NCI-H2107 treated with DMSO at 0.1 percent for 48 hours (cell line): ENCODE measurements at regions not wholly inside any gene's neighbourhood (a gene's known extent, or its start where the extent isn't known, plus 50 kb on each side); places are given as distances from the start of the nearest gene placed in this dataset.
"Not testable (repeated sequence)": the region's sequence is repeated elsewhere in the genome, so short reads cannot be mapped to it uniquely, and the experiment has no call there.

Experiments used
- DNase-seq: peaks from one replicate; lab custom pipeline; 2025; ENCODE audit not compliant: unreplicated experiment; lab: John Stamatoyannopoulos, UW

DNA sequence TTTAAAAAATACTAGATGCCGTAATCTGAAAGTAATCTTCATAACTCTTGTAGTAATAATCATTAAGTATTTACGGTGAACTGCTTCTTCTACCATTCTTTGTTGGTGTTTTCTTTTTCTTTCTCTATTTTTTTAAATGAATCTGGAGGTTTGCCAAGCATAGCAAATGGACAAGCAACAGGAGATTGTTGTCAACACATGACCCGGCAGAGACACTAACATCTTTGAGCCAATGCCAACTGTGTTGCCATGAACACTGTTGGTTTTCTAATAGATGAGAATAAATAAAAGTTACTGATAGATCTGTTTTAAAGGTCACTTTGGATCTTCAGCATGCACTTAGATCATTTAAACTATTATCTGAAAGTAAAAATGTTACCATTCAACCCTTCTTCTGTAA, 523.6 kb upstream of the EYS start:
- no peak for DNase-seq

DNA sequence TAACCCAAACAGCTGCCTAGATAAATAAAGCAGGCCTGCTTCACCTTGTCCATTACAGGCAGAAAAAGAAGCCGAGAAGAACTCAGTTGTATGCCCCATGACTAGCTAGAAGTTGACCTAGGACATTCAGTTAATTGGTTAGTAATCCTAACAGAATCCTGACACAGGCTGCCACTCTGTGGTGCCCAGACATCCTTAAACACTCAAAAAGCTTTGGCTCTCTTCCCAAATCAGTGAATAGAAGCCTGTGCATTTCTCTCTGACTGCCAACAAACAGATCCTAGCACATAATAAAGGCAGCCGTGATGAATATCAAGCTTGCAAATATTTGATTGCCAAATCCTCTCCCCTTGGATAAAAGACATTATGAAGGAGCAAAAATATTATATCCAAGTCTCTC, 519.1 kb upstream of the EYS start:
- no peak for DNase-seq

DNA sequence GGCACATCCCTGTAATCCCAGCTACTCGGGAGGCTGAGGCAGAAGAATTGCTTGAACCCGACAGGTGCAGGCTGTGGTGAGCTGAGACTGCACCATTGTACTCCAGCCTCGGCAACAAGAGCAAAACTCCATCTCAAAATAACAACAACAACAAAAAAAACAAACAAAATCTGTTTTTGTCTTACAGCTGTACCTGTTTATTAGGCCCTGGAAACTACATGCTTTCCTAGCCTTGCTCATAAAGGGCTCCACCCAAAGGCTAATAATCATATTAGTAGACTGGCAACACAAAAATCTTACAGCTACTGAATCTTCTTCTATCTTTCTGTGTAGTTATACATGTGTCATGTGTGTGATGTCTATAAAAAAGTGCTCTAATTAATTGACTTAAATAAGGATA, 503.9 kb upstream of the EYS start:
- DNase-seq, result no peak

DNA sequence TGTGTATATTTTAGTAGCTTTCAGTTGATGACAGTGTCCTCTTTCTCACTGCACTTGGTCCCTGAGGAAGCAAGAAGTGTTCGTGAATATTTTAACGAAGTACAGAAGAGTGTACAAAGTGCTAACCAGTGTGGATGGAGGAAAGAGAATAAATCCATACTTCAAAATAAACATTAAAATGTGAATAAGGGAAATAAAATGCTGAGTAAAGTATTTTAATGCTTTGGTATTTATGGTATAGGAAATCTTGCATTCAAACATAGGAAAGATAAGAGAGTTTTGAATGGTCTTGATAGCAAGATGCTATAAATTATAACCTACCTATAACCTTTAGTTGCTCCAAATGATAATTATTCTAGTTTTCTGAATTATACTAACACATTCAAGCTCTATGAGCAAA, 493.4 kb upstream of the EYS start:
- no peak for DNase-seq

DNA sequence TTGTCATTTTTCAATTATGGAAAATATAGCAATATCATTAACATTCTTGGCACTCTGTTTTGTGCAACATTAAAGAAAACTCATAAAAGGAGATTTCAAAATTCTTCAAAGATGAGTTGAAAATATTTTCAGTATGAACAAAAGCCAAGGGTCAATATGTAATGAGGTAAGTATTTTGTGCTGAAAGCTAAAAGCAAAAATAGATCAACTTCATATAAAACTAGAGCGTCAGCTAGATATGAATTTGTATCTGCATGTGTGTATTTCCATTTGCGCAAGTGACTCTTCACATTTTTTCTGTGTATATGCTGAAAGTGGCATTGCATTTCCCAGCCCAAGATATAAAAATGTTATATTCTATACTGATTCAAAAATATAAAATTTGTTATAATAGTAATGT, 492.1 kb upstream of the EYS start:
- DNase-seq, result no peak

DNA sequence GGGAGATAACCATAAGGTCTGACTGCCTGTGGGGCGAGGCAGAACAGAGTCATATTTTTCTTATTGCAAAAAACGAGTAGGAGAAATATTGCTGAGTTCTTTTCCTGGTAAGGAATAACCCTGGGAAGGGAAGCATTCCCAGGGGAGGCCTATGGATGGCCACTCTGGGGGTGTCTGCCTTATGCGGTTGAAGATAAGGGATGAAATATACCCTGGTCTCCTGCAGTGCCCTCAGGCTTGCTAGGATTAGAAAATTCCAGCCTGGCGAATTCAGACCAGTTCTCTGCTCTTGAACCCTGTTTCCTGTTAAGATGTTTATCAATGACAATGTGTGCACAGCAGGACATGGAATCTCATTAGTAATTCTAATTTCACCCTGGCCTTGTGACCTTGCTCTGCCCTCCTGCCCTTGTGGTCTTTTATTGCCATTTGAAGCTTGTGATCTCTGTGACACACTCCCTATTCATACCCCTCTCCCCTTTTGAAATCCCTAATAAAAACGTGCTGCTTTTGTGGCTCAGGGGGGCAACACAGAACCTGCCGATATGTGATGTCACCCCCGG, 491.1 kb upstream of the EYS start:
- no peak for DNase-seq

DNA sequence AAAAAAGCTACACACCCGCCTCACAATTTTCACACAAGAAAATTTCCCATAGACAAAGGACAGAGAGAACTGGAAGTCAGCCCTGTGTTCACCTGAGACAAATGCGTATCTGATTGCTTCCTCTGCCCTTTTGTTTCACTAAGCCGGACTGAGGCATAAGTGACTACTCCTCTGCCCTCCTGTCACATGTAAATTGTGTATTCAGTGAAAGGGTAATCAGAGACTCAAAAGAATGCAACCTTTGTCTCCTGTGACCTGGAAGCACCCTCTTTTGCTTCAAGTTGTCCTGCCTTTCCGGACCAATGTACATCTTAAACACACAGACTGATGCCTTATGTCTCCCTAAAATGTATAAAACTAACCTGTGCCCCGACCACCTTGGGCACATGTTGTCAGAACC, 483.8 kb upstream of the EYS start:
- DNase-seq, result no peak

DNA sequence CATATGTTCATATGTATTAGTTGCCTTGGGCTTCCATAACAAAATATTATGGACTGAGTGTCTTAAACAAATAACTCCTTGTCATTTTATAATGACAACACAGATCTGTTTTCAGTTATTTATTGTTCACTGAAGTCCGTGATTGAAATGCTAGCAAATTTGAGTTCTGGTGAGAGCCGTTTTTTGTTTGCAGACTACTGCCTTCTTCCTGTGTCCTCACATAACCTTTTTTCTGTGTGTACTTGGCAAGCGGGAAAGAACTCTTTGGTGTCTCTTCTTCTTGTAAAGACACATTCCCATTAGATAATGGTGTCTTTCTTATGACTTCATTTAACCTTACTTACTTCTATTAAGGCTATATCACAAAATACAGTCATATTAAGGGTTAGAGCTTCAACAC, 482.9 kb upstream of the EYS start:
- no peak for DNase-seq

DNA sequence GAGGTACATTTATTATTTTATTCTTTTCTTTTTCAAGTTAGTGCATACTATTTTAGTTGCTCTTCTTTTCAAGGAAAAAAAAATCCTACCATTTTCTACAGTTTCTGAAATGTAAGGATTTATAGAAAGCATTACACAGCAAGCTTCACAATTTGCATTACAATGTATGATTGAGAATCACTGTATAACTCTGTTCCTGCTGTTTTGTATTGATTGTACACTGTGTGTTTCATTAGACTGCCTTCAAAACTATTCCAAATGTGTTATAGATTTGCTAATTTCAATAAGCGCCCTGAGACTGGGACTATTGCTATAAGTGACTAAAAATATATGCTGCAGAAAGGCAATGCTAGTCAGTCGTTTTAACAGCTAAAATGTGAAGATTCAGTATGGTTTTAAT, 479.7 kb upstream of the EYS start:
- no peak for DNase-seq

DNA sequence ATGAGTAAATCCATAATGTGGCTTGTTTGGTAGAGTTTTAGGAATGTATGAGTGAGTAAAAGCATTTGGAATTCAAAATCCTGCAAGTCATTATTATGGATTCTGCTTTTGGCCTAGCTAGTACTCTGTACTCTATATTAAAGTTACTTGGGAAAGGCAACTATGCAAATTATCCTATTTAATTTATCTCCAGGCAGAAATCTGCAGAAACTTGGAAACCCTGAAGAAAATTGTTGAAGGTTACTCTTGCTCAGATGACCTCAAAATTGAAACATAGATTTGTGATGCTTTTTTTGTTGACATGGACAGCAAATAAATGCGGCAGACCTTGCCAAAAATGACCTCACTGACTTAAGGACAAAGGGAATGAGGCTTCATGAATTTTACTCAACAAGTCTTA, 477.1 kb upstream of the EYS start:
- no peak for DNase-seq

DNA sequence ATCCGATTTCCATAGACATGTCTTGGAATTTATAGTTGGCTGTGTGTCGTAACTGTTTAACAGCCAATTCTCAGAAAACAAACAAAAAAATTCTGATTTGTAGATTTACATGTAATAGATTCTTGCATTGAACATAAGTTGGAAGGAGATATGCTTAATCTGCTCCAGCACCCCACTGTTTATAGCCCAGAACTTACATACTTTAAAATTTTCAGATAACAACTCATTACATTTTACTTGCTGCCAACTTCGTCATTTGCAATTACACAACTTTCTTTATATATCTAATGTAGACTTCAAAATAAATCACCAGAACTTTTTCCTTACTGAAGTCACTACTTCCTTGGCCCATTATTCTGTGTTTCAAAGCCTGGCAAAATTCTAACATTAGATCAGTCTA, 472.3 kb upstream of the EYS start:
- no peak for DNase-seq

DNA sequence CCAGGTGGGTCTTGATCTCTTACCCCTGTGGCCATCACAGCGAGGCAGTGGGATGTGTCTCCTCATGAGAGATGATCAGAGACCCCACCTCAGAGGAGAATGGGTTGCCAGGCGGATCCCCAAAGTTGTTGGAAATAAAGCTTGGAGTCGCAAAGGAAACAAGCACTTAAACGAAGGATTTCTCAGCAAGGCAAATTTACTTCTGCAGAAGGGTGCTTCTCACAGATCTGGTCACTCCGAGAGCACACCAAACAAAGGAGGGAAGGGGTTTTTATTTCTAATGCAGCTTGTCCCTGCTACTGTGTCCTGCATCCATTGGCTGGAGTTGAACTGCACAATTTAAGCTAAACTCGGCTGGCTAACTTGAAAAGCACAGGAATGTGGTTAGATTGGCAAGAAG, 466.6 kb upstream of the EYS start:
- DNase-seq, result no peak

DNA sequence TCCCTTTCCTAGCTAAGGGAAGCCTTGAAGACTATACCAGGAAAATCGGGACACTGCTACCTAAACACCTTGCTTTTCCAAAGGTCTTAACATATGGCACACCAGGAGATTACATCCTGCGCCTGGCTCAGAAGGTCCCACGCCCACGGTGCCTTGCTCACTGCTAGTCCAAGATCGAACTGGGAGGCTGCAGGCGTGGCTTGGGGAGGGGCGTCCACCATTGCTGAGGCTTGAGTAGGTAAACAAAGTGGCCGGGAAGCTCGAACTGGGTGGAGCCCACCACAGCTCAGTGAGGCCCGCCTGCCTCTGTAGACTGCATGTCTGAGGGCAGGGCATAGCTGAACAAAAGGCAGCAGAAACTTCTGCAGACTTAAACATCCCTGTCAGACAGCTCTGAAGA, 459.7 kb upstream of the EYS start:
- DNase-seq, result not testable (repeated sequence)

DNA sequence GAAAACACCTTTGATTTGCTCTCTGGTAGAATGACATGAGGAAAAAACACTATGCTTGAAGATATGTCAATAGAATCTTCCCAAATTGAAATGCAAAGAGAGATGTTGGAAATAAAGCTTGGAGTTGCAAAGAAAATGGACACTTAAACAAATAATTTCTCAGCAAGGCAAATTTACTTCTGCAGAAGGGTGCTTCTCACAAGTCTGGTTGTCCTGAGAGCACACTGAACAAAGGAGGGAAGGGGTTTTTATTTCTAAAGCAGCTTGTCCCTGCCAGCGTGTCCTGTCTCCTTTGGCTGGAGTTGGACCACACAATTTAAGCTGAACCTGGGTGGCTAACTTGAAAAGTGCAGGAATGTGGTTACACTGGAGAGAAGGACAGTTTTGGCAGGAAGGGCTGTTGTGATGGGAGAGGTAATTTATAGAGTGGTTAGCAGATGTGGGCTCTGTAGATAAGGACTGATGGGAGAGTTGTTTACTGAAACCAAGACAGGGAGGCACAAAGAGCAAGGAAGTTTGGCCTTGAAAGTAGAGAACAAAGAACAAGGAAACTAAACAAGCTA, 454.6 kb upstream of the EYS start:
- DNase-seq, result no peak

DNA sequence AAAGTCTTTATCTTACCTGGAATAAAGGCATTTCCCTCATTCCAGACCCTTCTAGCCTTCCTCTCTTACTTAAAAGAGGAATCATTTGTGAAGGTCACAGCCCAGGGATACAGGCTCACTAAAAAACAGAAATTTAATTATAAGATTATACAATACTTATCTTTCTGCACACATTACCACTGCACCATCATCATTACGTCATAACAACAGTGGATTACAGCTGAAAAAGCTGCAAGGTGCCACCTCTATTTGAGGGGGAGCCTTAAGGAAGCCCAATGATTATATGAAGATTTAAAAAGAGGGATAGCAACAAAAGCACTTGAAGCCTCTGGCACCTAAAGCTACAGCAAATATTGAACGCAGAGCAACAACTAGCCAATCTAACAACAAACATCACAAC, 452.9 kb upstream of the EYS start:
- DNase-seq, result no peak

DNA sequence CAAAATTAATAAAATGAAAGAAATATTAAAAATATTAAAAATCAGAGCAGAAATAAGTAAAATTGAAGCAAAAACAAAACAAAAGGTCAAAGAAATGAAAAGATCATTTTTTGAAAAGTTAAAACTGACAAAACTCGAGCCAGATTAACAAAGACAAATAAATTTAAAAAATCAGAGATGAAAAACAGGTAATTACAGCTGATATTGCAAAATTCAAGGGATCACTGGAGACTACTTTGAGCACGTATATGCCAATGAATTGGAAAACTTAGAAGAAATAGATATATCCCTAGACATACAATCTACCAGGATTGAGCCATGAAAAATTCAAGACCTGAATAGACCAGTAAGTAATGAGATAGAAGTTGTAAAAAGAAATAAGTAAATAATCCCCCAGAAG, 446.2 kb upstream of the EYS start:
- DNase-seq, result no peak

DNA sequence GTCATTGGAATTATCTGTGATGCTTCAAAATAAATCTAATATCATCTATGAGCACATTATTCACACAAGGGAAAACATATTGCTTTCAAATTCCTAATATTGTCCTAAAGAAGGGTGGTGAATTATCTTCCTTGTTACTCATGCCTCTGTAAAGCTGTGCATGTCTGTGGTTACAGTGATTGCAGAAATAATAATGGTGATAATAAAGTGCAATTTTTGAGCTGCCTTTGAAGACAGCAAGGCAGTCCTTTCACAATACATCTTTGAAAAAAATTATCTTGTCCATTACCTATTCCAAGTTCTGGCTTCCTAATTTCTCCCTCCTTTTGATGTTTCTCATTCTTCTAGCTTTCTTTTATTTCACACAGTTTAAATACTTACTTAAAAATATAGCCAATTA, 442.1 kb upstream of the EYS start:
- no peak for DNase-seq

DNA sequence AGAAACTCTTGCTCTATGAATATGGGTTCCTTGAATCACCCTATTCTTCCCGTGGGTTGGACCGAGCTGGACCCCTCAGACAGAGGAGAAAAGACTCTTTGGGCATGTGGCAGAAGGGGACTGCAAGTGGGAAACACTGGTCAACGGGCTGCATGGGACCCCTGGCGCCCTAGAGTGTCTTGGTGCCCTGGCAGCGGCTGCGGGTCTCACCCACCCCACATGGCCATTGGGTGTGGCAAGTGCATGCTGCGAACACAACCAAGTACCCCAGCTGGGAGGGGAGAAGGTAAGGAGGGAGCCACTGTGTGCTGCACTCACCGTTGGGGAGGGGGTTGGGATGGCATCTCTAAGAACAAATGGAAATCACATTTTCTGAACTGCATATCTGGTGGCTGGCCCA, 438.8 kb upstream of the EYS start:
- no peak for DNase-seq

DNA sequence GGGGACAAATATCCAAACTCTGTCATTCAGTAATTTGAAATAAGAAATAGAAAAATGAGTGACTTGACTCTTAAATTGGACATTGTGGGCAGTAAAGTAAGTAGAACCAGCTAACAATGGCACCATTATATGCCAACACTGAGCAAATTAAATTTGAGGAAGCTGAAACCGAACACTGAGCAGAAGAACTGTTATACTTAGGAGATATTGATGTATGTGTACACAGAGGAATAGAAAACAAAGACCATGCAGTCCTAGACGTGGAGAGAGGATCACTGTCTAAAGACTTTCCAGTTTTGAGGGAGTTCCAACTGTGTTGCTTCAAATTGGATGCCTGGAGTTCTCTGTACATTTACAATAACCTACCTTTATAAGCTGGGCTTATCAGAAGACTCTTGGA, 427.0 kb upstream of the EYS start:
- no peak for DNase-seq

DNA sequence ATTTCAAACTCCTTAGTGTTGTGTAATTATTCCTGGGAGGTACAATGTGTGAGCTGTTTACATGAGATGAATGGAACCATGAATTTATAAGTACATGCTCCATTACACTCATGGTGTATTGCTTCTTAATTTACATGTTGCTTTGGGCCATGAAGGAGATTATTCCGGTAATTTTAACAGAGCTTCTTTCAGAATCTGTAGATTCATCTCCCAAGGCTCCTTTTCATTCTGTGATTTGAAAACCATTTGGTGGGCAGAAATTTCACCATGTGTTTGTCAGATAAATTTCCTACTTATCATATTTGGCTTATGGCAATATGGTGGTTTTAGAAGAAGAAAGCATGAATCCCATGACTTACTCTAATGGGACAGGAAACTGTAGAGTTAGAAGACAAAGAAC, 421.6 kb upstream of the EYS start:
- DNase-seq, result no peak

DNA sequence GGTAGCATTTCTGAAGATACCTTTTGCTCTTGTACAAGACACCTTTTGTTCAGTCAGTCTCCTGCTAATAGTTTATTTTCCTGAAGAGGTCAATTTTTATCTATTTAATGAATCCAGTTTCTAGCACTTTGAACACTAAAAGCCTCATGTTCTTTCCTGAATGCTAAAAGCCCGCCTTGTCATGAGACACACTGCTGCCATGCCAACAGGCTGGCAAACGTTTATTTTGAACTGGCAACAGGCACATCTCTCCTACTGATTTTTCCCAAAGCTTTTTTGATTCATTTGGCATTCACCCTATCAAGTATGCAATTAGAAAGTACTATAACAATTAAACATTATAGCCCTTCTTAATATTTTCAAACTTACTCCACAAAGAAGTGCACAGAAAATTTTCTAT, 421.2 kb upstream of the EYS start:
- DNase-seq, result no peak

DNA sequence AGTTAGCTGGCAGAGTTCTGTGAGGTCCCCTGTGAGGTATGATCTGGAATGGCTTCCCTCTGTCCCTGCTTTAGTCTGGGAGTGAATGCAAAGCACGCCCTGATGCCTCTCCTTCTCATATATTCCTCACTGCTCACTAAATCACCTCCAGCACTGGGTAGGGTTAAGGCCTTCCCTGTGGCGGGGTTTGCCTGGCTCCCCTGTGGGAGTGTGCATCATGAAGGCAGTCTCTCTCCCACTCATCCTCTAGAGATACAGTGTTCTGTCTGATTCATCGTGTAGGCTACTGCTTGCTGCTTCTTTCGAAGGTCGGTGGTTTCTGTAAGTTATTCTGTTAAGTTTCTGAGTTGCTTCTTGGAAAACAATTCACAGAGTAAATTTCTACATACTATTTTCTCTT, 420.0 kb upstream of the EYS start:
- DNase-seq, result no peak

DNA sequence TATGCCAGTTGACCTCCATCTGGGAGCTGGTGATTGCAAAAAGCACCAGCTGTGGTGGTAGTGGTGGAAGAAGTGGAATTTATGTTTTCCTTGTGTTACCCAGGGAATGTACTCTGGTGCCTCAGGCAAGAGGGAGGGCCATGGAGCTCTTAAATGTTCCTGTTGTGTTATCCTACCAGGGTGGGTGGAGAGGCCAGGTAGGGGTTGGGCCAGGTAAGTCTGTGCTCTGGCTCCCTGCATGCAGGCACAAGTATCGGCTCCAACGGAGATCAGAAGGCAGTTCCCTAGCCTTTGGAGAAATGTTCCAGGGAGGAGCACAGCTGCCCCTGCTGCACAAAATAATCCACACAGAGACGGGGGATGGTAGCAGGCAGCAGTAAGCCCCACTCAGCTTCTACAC, 419.3 kb upstream of the EYS start:
- DNase-seq, result no peak

DNA sequence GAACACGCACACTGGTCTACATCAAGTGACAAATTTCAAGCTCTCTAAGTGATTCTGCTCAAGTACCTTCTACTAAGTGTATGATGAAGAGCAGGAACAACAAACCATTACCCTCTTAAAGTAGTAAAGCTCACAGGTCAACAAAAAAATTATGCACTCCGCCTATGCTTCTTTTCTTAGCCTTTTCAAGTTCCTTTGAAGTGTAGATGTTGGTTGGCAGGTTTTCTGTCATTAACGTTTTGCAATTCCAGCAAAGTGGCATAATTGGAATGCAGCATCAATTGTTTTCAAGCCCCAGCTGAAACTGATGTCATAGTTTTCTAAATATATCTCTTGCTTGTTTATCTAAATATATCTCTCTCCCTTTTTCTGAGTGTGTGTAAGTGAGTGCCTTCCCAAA, 396.9 kb upstream of the EYS start:
- DNase-seq, result no peak
